NT2/D1 (cell line): ENCODE measurements at regions not wholly inside any gene's neighbourhood (a gene's known extent, or its start where the extent isn't known, plus 50 kb on each side); places are given as distances from the start of the nearest gene placed in this dataset.

ENCODE experiments used
- SUZ12 ChIP-seq: IDR thresholded peaks from 2 replicates; pipeline ENCODE4 v1.6.1; 2011; ENCODE audit not compliant: insufficient read length, insufficient read depth; ENCODE audit errors: extremely low read depth
- YY1 ChIP-seq: IDR thresholded peaks from 2 replicates; pipeline ENCODE4 v1.6.1; 2011; ENCODE audit not compliant: insufficient read length, insufficient read depth
- ZNF274 ChIP-seq: IDR thresholded peaks from 2 replicates; pipeline ENCODE4 v1.6.1; 2011; ENCODE audit warnings: mild to moderate bottlenecking, low read depth, low read length

GRCh38 chr1:208606959-208607358 lies 362.8 kb upstream of the PLXNA2 start:
- TF ChIP-seq ZNF274 (no peak), YY1 (no peak), SUZ12 (no peak)
